ENCODE measurements at regions not wholly inside any gene's neighbourhood (a gene's known extent, or its start where the extent isn't known, plus 50 kb on each side); places are given as distances from the start of the nearest gene placed in this dataset.

GRCh38 chr15:58277333-58277732, 139.2 kb downstream of the AQP9 start:
- DNase-seq (ENCODE audit: low read depth), result no peak
- no peak overlapping the region for H3K4me3 ChIP-seq (ENCODE audit: low read depth, low read length)
- TF ChIP-seq CTCF (IDR thresholded peaks at IDR 0.05; ENCODE audit: insufficient read depth, low read depth, low read length, missing control alignments), result no peak

GRCh38 chr15:58279106-58279505, 140.9 kb downstream of the AQP9 start:
- no peak overlapping the region for H3K4me3 ChIP-seq (ENCODE audit: low read depth, low read length)
- DNase-seq (ENCODE audit: low read depth), result no peak
- TF ChIP-seq CTCF (IDR thresholded peaks at IDR 0.05; ENCODE audit: insufficient read depth, low read depth, low read length, missing control alignments), result no peak

GRCh38 chr15:58279654-58280053, 141.5 kb downstream of the AQP9 start:
- H3K4me3 ChIP-seq (ENCODE audit: low read depth, low read length), result no peak overlapping the region
- DNase-seq (ENCODE audit: low read depth), result no peak
- no peak for TF ChIP-seq CTCF (IDR thresholded peaks at IDR 0.05; ENCODE audit: insufficient read depth, low read depth, low read length, missing control alignments)

- TF ChIP-seq CTCF (IDR thresholded peaks at IDR 0.05; ENCODE audit: insufficient read depth, low read depth, low read length, missing control alignments), result no peak
- no peak overlapping the region for H3K4me3 ChIP-seq (ENCODE audit: low read depth, low read length)
- no peak for DNase-seq (ENCODE audit: low read depth)
These were observed 144.0 kb downstream of the AQP9 start for GRCh38 chr15:58282060-58282708.

GRCh38 chr15:58283302-58283701, 145.1 kb downstream of the AQP9 start:
- no peak for DNase-seq (ENCODE audit: low read depth)
- no peak overlapping the region for H3K4me3 ChIP-seq (ENCODE audit: low read depth, low read length)
- no peak for TF ChIP-seq CTCF (IDR thresholded peaks at IDR 0.05; ENCODE audit: insufficient read depth, low read depth, low read length, missing control alignments)

- TF ChIP-seq CTCF (IDR thresholded peaks at IDR 0.05; ENCODE audit: insufficient read depth, low read depth, low read length, missing control alignments), result no peak
- DNase-seq (ENCODE audit: low read depth), result no peak
- H3K4me3 ChIP-seq (ENCODE audit: low read depth, low read length), result no peak overlapping the region
These were observed 146.1 kb downstream of the AQP9 start for GRCh38 chr15:58284293-58284692.
